ENCODE measurements at regions not wholly inside any gene's neighbourhood (a gene's known extent, or its start where the extent isn't known, plus 50 kb on each side); places are given as distances from the start of the nearest gene placed in this dataset.

DNA sequence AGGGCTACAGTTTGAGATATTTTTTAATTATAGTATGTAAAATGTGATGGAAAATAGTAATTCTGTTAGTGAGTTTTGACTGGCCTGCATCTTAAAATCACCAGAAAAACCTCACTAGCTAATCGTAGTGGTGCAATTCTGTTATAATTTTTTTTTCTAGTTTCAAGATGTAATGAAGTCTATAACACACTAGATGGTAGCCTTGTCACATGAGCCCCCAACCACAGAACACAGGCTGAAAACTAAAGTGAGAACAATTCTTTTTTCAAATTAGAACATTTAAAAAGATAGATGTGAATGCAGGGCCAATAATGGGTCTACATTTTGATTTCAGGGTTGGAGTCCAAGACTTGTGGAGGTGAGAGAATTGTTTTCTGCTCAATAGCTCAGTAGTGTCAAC, 83.3 kb upstream of the KCNH8 start (continued):
- TF ChIP-seq RBBP5 (IDR thresholded peaks at IDR 0.05; ENCODE audit: borderline replicate concordance, low read depth, low read length): no peak

Data from H1 (cell line).